22Rv1 (cell line): ENCODE measurements at regions not wholly inside any gene's neighbourhood (a gene's known extent, or its start where the extent isn't known, plus 50 kb on each side); places are given as distances from the start of the nearest gene placed in this dataset.

Experiments used
- ZFX ChIP-seq: fragments of 450-650 bp; IDR thresholded peaks from 2 replicates; pipeline ENCODE4 v1.6.1; 2017; ENCODE audit warnings: antibody characterized with exemption, borderline replicate concordance
- TF ChIP-seq, protein P1 (sequence below): fragments of 450-650 bp; IDR thresholded peaks from 2 replicates; pipeline ENCODE4 v1.5.1; 2017; ENCODE audit warnings: mild to moderate bottlenecking

GRCh38 chr9:14960881-14961280 lies 50.7 kb upstream of the FREM1 start:
- TF ChIP-seq, protein P1, sequence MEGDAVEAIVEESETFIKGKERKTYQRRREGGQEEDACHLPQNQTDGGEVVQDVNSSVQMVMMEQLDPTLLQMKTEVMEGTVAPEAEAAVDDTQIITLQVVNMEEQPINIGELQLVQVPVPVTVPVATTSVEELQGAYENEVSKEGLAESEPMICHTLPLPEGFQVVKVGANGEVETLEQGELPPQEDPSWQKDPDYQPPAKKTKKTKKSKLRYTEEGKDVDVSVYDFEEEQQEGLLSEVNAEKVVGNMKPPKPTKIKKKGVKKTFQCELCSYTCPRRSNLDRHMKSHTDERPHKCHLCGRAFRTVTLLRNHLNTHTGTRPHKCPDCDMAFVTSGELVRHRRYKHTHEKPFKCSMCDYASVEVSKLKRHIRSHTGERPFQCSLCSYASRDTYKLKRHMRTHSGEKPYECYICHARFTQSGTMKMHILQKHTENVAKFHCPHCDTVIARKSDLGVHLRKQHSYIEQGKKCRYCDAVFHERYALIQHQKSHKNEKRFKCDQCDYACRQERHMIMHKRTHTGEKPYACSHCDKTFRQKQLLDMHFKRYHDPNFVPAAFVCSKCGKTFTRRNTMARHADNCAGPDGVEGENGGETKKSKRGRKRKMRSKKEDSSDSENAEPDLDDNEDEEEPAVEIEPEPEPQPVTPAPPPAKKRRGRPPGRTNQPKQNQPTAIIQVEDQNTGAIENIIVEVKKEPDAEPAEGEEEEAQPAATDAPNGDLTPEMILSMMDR: no peak
- TF ChIP-seq ZFX: no peak
